ENCODE measurements at regions not wholly inside any gene's neighbourhood (a gene's known extent, or its start where the extent isn't known, plus 50 kb on each side); places are given as distances from the start of the nearest gene placed in this dataset.
A peak's percentile ranks its signal among the peaks of the same experiment; 100 is the strongest.

DNA sequence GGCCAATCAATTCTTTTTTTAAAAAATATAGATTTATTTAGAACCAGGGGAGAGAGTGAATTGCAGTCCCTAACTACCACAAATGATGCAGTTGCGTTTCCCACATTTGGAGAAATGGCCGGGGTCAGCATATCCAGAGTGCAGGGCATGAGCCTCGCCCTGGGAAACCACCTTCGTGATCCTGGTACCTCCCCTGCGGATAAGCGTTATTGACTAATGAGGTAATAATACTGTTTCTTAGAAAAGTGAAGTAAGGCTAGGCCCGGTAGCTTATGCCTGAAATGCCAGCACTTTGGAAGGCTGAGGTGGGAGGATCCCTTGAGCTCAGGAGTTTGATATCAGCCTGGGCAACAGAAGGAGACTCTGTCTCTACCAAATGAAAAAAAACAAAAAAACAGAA lies 111.5 kb upstream of the SLC45A1 start:
- H4K20me1 ChIP-seq (ENCODE audit: insufficient read depth, low read length): no peaks in the 10 kb centered on the region
- ATAC-seq: no peak
- no peaks in the 10 kb centered on the region for H3K9me3 ChIP-seq (ENCODE audit: low read length)
- no peak overlapping the region for H2AFZ ChIP-seq (ENCODE audit: low read length)
- H3K9ac ChIP-seq (ENCODE audit: insufficient read depth, low read depth, low read length): no peak overlapping the region
- H3K27ac ChIP-seq (ENCODE audit: extremely low read length, insufficient read depth, low read length): peak overlapping the region; percentile 44
- H3K4me2 ChIP-seq (ENCODE audit: low read depth, low read length): no peak overlapping the region
- no TSS peak for BruUV-seq (replicated peaks)
- peaks cover 4% of the 10 kb centered on the region for H3K79me2 ChIP-seq (ENCODE audit: insufficient read depth, low read length)
- ChIA-PET POLR2A (no interaction called here), CTCF (ENCODE audit: low intra/inter-chr PET ratio, low total read pairs) (no interaction called here)
- no peak for FAIRE-seq
- H3K4me1 ChIP-seq (ENCODE audit: insufficient read depth, low read length): peaks cover 77% of the 10 kb centered on the region
- no peak overlapping the region for H3K4me3 ChIP-seq (replicated peaks in 1 of 3; ENCODE audit: insufficient read depth in 1 of 3, low read depth in 2 of 3, low read length in 3 of 3)
- TF ChIP-seq GATA4 (IDR thresholded peaks at IDR 0.05; ENCODE audit: borderline replicate concordance, low read depth) (no peak), HOXA7 (CRISPR knock-in tag; IDR thresholded peaks at IDR 0.05) (no peak), NFKBIZ (CRISPR knock-in tag; IDR thresholded peaks at IDR 0.05) (no peak), ZMYM2 (CRISPR knock-in tag; IDR thresholded peaks at IDR 0.05) (no peak), ZNF563 (CRISPR knock-in tag; IDR thresholded peaks at IDR 0.05) (no peak), ZNF296 (CRISPR knock-in tag; conservative IDR thresholded peaks at IDR 0.05) (no peak), ZNF230 (CRISPR knock-in tag; IDR thresholded peaks at IDR 0.05) (no peak), ZNF33B (CRISPR knock-in tag; IDR thresholded peaks at IDR 0.05) (no peak), FOXO1 (CRISPR knock-in tag; IDR thresholded peaks at IDR 0.05) (no peak), RBM22 (optimal IDR thresholded peaks at IDR 0.05; ENCODE audit: low read length) (no peak), RERE (CRISPR knock-in tag; IDR thresholded peaks at IDR 0.05; ENCODE audit: low read depth) (no peak), NCOA1 (CRISPR knock-in tag; IDR thresholded peaks at IDR 0.05) (no peak)
- TF ChIP-seq, protein P1, sequence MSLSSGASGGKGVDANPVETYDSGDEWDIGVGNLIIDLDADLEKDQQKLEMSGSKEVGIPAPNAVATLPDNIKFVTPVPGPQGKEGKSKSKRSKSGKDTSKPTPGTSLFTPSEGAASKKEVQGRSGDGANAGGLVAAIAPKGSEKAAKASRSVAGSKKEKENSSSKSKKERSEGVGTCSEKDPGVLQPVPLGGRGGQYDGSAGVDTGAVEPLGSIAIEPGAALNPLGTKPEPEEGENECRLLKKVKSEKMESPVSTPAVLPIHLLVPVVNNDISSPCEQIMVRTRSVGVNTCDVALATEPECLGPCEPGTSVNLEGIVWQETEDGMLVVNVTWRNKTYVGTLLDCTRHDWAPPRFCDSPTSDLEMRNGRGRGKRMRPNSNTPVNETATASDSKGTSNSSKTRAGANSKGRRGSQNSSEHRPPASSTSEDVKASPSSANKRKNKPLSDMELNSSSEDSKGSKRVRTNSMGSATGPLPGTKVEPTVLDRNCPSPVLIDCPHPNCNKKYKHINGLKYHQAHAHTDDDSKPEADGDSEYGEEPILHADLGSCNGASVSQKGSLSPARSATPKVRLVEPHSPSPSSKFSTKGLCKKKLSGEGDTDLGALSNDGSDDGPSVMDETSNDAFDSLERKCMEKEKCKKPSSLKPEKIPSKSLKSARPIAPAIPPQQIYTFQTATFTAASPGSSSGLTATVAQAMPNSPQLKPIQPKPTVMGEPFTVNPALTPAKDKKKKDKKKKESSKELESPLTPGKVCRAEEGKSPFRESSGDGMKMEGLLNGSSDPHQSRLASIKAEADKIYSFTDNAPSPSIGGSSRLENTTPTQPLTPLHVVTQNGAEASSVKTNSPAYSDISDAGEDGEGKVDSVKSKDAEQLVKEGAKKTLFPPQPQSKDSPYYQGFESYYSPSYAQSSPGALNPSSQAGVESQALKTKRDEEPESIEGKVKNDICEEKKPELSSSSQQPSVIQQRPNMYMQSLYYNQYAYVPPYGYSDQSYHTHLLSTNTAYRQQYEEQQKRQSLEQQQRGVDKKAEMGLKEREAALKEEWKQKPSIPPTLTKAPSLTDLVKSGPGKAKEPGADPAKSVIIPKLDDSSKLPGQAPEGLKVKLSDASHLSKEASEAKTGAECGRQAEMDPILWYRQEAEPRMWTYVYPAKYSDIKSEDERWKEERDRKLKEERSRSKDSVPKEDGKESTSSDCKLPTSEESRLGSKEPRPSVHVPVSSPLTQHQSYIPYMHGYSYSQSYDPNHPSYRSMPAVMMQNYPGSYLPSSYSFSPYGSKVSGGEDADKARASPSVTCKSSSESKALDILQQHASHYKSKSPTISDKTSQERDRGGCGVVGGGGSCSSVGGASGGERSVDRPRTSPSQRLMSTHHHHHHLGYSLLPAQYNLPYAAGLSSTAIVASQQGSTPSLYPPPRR (CRISPR knock-in tag; IDR thresholded peaks at IDR 0.05; ENCODE audit: borderline replicate concordance): no peak
- TF ChIP-seq, protein P2, sequence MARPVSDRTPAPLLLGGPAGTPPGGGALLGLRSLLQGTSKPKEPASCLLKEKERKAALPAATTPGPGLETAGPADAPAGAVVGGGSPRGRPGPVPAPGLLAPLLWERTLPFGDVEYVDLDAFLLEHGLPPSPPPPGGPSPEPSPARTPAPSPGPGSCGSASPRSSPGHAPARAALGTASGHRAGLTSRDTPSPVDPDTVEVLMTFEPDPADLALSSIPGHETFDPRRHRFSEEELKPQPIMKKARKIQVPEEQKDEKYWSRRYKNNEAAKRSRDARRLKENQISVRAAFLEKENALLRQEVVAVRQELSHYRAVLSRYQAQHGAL (CRISPR knock-in tag; IDR thresholded peaks at IDR 0.05; ENCODE audit: not compliant biosample characterization): no peak
- TF ChIP-seq, protein P3, sequence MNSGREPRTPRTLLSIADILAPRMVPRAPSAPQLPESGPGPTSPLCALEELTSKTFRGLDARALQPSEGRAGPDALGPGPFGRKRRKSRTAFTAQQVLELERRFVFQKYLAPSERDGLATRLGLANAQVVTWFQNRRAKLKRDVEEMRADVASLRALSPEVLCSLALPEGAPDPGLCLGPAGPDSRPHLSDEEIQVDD (CRISPR knock-in tag; IDR thresholded peaks at IDR 0.05; ENCODE audit: borderline replicate concordance): no peak
- in situ Hi-C loops (cut with HindIII; ENCODE audit: extremely low pct_ligation_motif_present, low pct_unique_long_range_greater_than_20kb): no loop called here
- DNase-seq (ENCODE audit: low spot score): no peak
- no peaks in the 10 kb centered on the region for H3K36me3 ChIP-seq (replicated peaks in 1 of 2; ENCODE audit: control insufficient read depth in 1 of 2, insufficient read depth in 2 of 2, low read length in 2 of 2)
- intact Hi-C loops (cut with micrococcal nuclease; ENCODE audit: unreplicated experiment): no loop called here
- no peaks in the 10 kb centered on the region for H3K27me3 ChIP-seq (ENCODE audit: control insufficient read depth in 1 of 2, insufficient read depth in 2 of 2, low read length in 2 of 2)
- 96% methylated on average over 7 of the region's 7 CpGs for WGBS (ENCODE audit: low lambda C conversion rate)
